ENCODE measurements at regions not wholly inside any gene's neighbourhood (a gene's known extent, or its start where the extent isn't known, plus 50 kb on each side); places are given as distances from the start of the nearest gene placed in this dataset.

DNA sequence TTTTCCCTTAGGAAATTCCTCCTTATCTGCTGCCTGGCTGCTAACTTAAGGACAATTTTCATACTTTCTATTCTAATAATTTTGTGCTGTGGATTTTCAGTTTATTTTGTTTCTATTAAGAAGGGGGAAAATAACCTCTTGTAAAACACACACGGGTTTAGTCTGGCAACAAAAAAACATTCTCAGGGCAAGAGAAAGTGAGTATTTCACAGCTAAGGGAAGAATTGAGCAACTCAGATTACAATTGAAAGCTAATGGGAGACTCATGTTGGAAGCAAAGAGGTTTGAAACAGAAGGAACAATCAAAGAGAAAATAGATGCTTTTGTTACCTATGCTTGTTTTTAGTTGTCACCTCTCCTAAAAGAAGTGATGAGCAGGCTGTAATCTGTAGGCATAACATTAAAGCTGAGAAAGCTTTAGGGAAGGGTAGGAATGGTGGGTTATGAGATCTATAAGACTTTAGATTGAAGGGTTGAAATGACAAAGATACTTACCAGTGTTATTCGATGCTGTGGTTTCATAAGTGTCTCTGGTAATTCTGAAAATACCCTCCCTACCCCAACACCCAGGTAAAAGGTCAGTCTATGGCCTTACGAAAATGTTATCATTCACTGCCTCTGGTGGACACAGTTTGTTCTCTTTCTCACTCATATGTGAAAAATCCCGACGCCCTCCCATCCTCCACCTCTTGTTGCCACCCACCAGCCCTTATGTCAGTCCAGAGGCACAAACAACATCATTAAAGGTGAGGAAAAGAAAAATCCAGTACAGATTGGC lies 510.9 kb downstream of the TXNL1 start:
- Histone ChIP-seq H3K4me1 (ENCODE audit: insufficient read depth, low read length) (no peaks in the 10 kb centered on the region), H3T11ph (ENCODE audit: low read length) (no peak overlapping the region)

More for the DNA sequence above, 510.9 kb downstream of the TXNL1 start:
- Histone ChIP-seq H2BK5ac (ENCODE audit: insufficient read length, low read length) (no peak overlapping the region), H3K27ac (ENCODE audit: insufficient read length, low read depth, low read length) (no peak overlapping the region), H3K56ac (ENCODE audit: insufficient read length, low read depth, low read length) (no peak overlapping the region), H3K79me1 (ENCODE audit: insufficient read depth, low read depth, low read length, poor library complexity, severe bottlenecking) (no peaks in the 10 kb centered on the region), H3K27me3 (ENCODE audit: insufficient read depth, low read length) (no peaks in the 10 kb centered on the region), H2AFZ (ENCODE audit: low read length) (no peak overlapping the region), H3K4ac (ENCODE audit: low read depth, low read length) (no peak overlapping the region), H3K9ac (ENCODE audit: extremely low read depth, insufficient read length, low read length) (no peak overlapping the region), H2BK12ac (ENCODE audit: insufficient read length, low read depth, low read length) (no peak overlapping the region), H3K23ac (ENCODE audit: insufficient read length, low read depth, low read length) (no peak overlapping the region), H3K9me3 (ENCODE audit: control insufficient read depth, low read depth, low read length) (no peaks in the 10 kb centered on the region), H3K18ac (ENCODE audit: insufficient read length, low read depth, low read length) (no peak overlapping the region), H2AK5ac (ENCODE audit: insufficient read length, low read length) (no peak overlapping the region), H3K23me2 (ENCODE audit: insufficient read length, low read depth, low read length, poor library complexity, severe bottlenecking) (no peaks in the 10 kb centered on the region), H3K79me2 (ENCODE audit: insufficient read depth, low read length) (no peaks in the 10 kb centered on the region), H4K20me1 (ENCODE audit: control insufficient read depth, insufficient read depth, insufficient read length) (no peaks in the 10 kb centered on the region), H4K91ac (ENCODE audit: insufficient read length, low read depth, low read length) (no peak overlapping the region), H2BK120ac (ENCODE audit: low read depth, low read length, poor library complexity, severe bottlenecking) (no peak overlapping the region), H4K8ac (replicated peaks; ENCODE audit: insufficient read length, low read depth, low read length) (no peak overlapping the region), H2BK15ac (ENCODE audit: low read depth, low read length) (no peak overlapping the region; the same call in 1 of the 2 replicates), H3K14ac (ENCODE audit: insufficient read depth, low read length) (no peak overlapping the region), H3K4me2 (ENCODE audit: insufficient read depth, insufficient read length, low read length) (no peak overlapping the region), H4K5ac (ENCODE audit: insufficient read length, low read depth, low read length) (no peak overlapping the region), H2BK20ac (ENCODE audit: low read depth, low read length, poor library complexity, severe bottlenecking) (peak overlapping the region; percentile 75)
- Mint-ChIP-seq H3K4me1 (no peaks in the 10 kb centered on the region), H3K27ac (no peak overlapping the region), H3K36me3 (ENCODE audit: insufficient read depth in 1 of 3, low read depth in 3 of 3) (no peaks in the 10 kb centered on the region), H3K4me3 (no peak overlapping the region), H3K9me3 (no peaks in the 10 kb centered on the region), H3K27me3 (ENCODE audit: low read depth) (no peaks in the 10 kb centered on the region; the same call in 1 of the 2 replicates)
- no CpG with 5 or more reads among the region's 5 CpGs for WGBS (ENCODE audit: extremely low coverage, insufficient read length, low lambda C conversion rate)
- TF ChIP-seq, protein P1, sequence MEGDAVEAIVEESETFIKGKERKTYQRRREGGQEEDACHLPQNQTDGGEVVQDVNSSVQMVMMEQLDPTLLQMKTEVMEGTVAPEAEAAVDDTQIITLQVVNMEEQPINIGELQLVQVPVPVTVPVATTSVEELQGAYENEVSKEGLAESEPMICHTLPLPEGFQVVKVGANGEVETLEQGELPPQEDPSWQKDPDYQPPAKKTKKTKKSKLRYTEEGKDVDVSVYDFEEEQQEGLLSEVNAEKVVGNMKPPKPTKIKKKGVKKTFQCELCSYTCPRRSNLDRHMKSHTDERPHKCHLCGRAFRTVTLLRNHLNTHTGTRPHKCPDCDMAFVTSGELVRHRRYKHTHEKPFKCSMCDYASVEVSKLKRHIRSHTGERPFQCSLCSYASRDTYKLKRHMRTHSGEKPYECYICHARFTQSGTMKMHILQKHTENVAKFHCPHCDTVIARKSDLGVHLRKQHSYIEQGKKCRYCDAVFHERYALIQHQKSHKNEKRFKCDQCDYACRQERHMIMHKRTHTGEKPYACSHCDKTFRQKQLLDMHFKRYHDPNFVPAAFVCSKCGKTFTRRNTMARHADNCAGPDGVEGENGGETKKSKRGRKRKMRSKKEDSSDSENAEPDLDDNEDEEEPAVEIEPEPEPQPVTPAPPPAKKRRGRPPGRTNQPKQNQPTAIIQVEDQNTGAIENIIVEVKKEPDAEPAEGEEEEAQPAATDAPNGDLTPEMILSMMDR (conservative IDR thresholded peaks at IDR 0.05), result no peak
- no peak for DNase-seq
